GM12878 (cell line): ENCODE measurements at regions not wholly inside any gene's neighbourhood (a gene's known extent, or its start where the extent isn't known, plus 50 kb on each side); places are given as distances from the start of the nearest gene placed in this dataset.

Experiments
- ATAC-seq: fragments of 200-7000 bp; cut with Tn5 transposase; 3 replicates; pipeline ENCODE4 v1.9.1; 2020; ENCODE audit warnings: mild to moderate bottlenecking, moderate library complexity
- BruUV-seq: library from RNA; stranded (reverse); fragments of 400-500 nt; replicated peaks from 2 replicates; lab custom pipeline; 2021; lab: Mats Ljungman, UMichigan
- CTCF ChIA-PET: fragments of 300-600 bp; sonication (Branson Sonifier 250); formaldehyde crosslinking; extraction: SDS; loops from one replicate; lab custom pipeline; 2021; ENCODE audit warnings: inconsistent platforms; lab: Yijun Ruan, JAX
- POLR2A ChIA-PET: fragments of 350-600 bp; formaldehyde crosslinking; extraction: SDS; loops from one replicate; lab custom pipeline; 2021; ENCODE audit warnings: inconsistent platforms; lab: Charles Lee
- RAD21 ChIA-PET: fragments of 300-600 bp; sonication (Branson Sonifier 250); formaldehyde crosslinking; loops from one replicate; lab custom pipeline; 2023; ENCODE audit warnings: antibody characterized with exemption; ENCODE audit not compliant: unreplicated experiment; lab: Charles Lee
- SMC1A ChIA-PET: fragments of 300-600 bp; sonication (Branson Sonifier 250); formaldehyde crosslinking; loops from one replicate; lab custom pipeline; 2023; ENCODE audit not compliant: unreplicated experiment, uncharacterized antibody; lab: Charles Lee
- DNase-seq: peaks from one replicate; pipeline ENCODE4 v3.0.0-alpha.2; 2011; ENCODE audit warnings: low read depth, low spot score
- FAIRE-seq: peaks from 3 replicates; lab custom pipeline; 2011; peaks lifted over from hg19 to GRCh38; lab: Jason Lieb, UNC
- H2AFZ ChIP-seq: 2 replicates; pipeline ENCODE4 v1.6.0; 2011; ENCODE audit warnings: low read depth, low read length, control low read depth; ENCODE audit not compliant: control insufficient read depth
- H3K27ac ChIP-seq: 2 replicates; pipeline ENCODE4 v1.5.1; 2011; ENCODE audit warnings: control low read depth; ENCODE audit not compliant: control insufficient read depth, insufficient read depth
- H3K27me3 ChIP-seq, 2 experiments: replicated peaks in 1 of 2; 2 replicates each; pipeline versions ENCODE4 v1.6.0 to v1.6.1; 2011; ENCODE audit warnings: low read length in 1 of 2; ENCODE audit not compliant: control insufficient read depth in 2 of 2, insufficient read depth in 2 of 2
- H3K36me3 ChIP-seq, 2 experiments: 2 replicates each; pipeline ENCODE4 v1.5.1; 2011; ENCODE audit warnings: low read length in 1 of 2; ENCODE audit not compliant: control insufficient read depth in 2 of 2, insufficient read depth in 2 of 2
- H3K4me1 ChIP-seq: 2 replicates; pipeline ENCODE4 v1.6.1; 2011; ENCODE audit warnings: mild to moderate bottlenecking, low read length, moderate library complexity, mixed read lengths; ENCODE audit not compliant: control insufficient read depth, insufficient read depth
- H3K4me2 ChIP-seq: 2 replicates; pipeline ENCODE4 v1.6.0; 2011; ENCODE audit warnings: control low read depth; ENCODE audit not compliant: control insufficient read depth, insufficient read depth
- H3K4me3 ChIP-seq: fragments of 200-600 bp; sonication (generic); 2 replicates; pipeline ENCODE4 v1.5.1; 2016
- H3K79me2 ChIP-seq: 2 replicates; pipeline ENCODE4 v1.6.0; 2011; ENCODE audit warnings: low read length; ENCODE audit not compliant: control insufficient read depth, insufficient read depth
- H3K9ac ChIP-seq: 2 replicates; pipeline ENCODE4 v1.8.0; 2011; ENCODE audit warnings: low read length, control low read depth, mixed read lengths; ENCODE audit not compliant: control insufficient read depth, insufficient read depth
- H3K9me3 ChIP-seq: replicated peaks from 3 replicates; pipeline ENCODE4 v1.5.1; 2011; ENCODE audit warnings: mild to moderate bottlenecking, low read length; ENCODE audit not compliant: control insufficient read depth, insufficient read depth
- H4K20me1 ChIP-seq: 2 replicates; pipeline ENCODE4 v1.6.0; 2011; ENCODE audit not compliant: control insufficient read depth, insufficient read depth
- CBX3 ChIP-seq: fragments of 200-600 bp; sonication (generic); IDR thresholded peaks from 2 replicates; pipeline ENCODE4 v1.6.1; 2016; ENCODE audit warnings: low read depth, borderline replicate concordance
- ETV6 ChIP-seq, 2 experiments: fragments of 450-650 bp in 1 of 2; IDR thresholded peaks in 1 of 2; conservative IDR thresholded peaks in 1 of 2; 2 replicates each; pipeline ENCODE4 v1.6.1; 2014; ENCODE audit warnings: antibody characterized with exemption in 1 of 2, borderline replicate concordance in 1 of 2, low read depth in 1 of 2, mild to moderate bottlenecking in 1 of 2, moderate library complexity in 1 of 2
- SIN3A ChIP-seq: IDR thresholded peaks from 2 replicates; pipeline ENCODE4 v1.6.1; 2012; ENCODE audit warnings: low read depth, low read length, improper control_type of control experiment
- WGBS: methylation state at CpG from one replicate; pipeline ENCODE4 v1.1.6; 2016; ENCODE audit warnings: low lambda C conversion rate; ENCODE audit not compliant: insufficient replicate concordance, insufficient coverage; ENCODE audit errors: missing lambda C conversion rate; 5-methylcytosine and 5-hydroxymethylcytosine counted together
- in situ Hi-C: fragments of 300-500 bp; cut with MboI; formaldehyde crosslinking; loops from 9 replicates; pipeline ENCODE4 v1.14.3; 2018; ENCODE audit warnings: mixed read lengths
- intact Hi-C: fragments of 100-400 bp; cut with micrococcal nuclease; formaldehyde crosslinking; loops from one replicate; pipeline ENCODE4 v1.14.2; 2022; ENCODE audit not compliant: unreplicated experiment
- TF ChIP-seq, protein P1 (sequence below): IDR thresholded peaks from 2 replicates; pipeline ENCODE4 v1.6.1; 2012; ENCODE audit warnings: improper control_type of control experiment, low read depth, low read length; ENCODE audit not compliant: insufficient replicate concordance

DNA sequence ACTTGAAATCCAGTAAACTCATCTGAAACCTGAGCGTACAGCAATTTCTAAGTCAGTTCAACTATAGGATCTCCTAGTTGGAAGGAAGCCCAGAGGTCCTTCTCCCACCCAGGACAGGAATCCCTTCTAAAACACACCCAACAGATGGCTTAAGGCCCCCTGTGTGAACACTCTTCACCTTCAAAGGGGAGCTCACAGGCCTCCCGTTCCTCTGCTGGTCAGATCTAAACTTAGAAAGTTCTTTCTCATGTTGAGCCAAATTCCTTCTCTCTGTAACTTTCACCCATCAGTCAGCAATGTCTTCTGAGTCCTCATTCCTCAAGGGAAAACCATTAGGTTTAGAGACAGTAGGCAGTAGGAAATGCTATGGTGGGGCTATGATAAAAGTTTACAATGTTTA is 355.2 kb downstream of the PCNX1 start:
- Histone ChIP-seq H3K4me3 (no peak overlapping the region), H3K4me1 (no peaks in the 10 kb centered on the region), H3K27ac (no peak overlapping the region), H3K4me2 (no peak overlapping the region), H4K20me1 (no peaks in the 10 kb centered on the region), H2AFZ (no peak overlapping the region), H3K36me3 (no peaks in the 10 kb centered on the region), H3K27me3 (no peaks in the 10 kb centered on the region), H3K9me3 (peaks cover 4% of the 10 kb centered on the region; the same call in 2 of the 3 replicates), H3K9ac (no peak overlapping the region), H3K79me2 (no peaks in the 10 kb centered on the region)
- ChIA-PET CTCF (no interaction called here), POLR2A (no interaction called here), SMC1A (interaction anchor here (0.8 kb wide), 1 partner anchor 449 kb away, joined by 3 read pairs; no protein-coding TSS in a partner anchor), RAD21 (no interaction called here)
- no TSS peak for BruUV-seq
- FAIRE-seq = no peak
- ATAC-seq = no peak
- intact Hi-C loops = no loop called here
- 92% methylated on average over 2 of the region's 2 CpGs for WGBS
- no peak for DNase-seq
- in situ Hi-C loops = no loop called here
- TF ChIP-seq, protein P1, sequence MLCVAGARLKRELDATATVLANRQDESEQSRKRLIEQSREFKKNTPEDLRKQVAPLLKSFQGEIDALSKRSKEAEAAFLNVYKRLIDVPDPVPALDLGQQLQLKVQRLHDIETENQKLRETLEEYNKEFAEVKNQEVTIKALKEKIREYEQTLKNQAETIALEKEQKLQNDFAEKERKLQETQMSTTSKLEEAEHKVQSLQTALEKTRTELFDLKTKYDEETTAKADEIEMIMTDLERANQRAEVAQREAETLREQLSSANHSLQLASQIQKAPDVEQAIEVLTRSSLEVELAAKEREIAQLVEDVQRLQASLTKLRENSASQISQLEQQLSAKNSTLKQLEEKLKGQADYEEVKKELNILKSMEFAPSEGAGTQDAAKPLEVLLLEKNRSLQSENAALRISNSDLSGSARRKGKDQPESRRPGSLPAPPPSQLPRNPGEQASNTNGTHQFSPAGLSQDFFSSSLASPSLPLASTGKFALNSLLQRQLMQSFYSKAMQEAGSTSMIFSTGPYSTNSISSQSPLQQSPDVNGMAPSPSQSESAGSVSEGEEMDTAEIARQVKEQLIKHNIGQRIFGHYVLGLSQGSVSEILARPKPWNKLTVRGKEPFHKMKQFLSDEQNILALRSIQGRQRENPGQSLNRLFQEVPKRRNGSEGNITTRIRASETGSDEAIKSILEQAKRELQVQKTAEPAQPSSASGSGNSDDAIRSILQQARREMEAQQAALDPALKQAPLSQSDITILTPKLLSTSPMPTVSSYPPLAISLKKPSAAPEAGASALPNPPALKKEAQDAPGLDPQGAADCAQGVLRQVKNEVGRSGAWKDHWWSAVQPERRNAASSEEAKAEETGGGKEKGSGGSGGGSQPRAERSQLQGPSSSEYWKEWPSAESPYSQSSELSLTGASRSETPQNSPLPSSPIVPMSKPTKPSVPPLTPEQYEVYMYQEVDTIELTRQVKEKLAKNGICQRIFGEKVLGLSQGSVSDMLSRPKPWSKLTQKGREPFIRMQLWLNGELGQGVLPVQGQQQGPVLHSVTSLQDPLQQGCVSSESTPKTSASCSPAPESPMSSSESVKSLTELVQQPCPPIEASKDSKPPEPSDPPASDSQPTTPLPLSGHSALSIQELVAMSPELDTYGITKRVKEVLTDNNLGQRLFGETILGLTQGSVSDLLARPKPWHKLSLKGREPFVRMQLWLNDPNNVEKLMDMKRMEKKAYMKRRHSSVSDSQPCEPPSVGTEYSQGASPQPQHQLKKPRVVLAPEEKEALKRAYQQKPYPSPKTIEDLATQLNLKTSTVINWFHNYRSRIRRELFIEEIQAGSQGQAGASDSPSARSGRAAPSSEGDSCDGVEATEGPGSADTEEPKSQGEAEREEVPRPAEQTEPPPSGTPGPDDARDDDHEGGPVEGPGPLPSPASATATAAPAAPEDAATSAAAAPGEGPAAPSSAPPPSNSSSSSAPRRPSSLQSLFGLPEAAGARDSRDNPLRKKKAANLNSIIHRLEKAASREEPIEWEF = no peak
- no peak for TF ChIP-seq SIN3A
- TF ChIP-seq CBX3 = no peak
- TF ChIP-seq ETV6 (conservative IDR thresholded peaks at IDR 0.05 in 1 of 2, IDR thresholded peaks at IDR 0.05 in 1 of 2; ENCODE audit: borderline replicate concordance in 1 of 2, low read depth in 1 of 2) = no peak
